OCI-LY3 (cell line): ENCODE measurements at regions not wholly inside any gene's neighbourhood (a gene's known extent, or its start where the extent isn't known, plus 50 kb on each side); places are given as distances from the start of the nearest gene placed in this dataset.

Experiments used
- H2AFZ ChIP-seq: fragments of 200-600, 300-600 bp; shearing (Covaris generic); 2 replicates; pipeline ENCODE4 v1.6.0; 2014; ENCODE audit warnings: antibody characterized with exemption, low read depth, low read length
- H3K27ac ChIP-seq: fragments of 200-600, 300-600 bp; sonication (generic); 2 replicates; pipeline ENCODE4 v1.5.1; 2014; ENCODE audit warnings: mild to moderate bottlenecking, low read length, moderate library complexity, mixed read lengths
- H3K27me3 ChIP-seq: fragments of 200-600, 300-600 bp; sonication (generic); 2 replicates; pipeline ENCODE4 v1.6.1; 2014; ENCODE audit warnings: low read depth, low read length, mixed read lengths
- H3K36me3 ChIP-seq: fragments of 200-600, 300-600 bp; sonication (generic); replicated peaks from 2 replicates; pipeline ENCODE3; 2014; ENCODE audit warnings: low read depth, low read length, mixed read lengths
- H3K4me1 ChIP-seq: fragments of 300-600, 200-600 bp; sonication (generic); 2 replicates; pipeline ENCODE4 v1.6.1; 2014; ENCODE audit warnings: low read length, mixed read lengths
- H3K4me2 ChIP-seq: fragments of 200-600, 300-600 bp; sonication (generic); 2 replicates; pipeline ENCODE4 v1.6.1; 2014; ENCODE audit warnings: low read length, mixed read lengths
- H3K4me3 ChIP-seq: fragments of 300-600, 200-600 bp; sonication (generic); 2 replicates; pipeline ENCODE4 v1.5.1; 2014; ENCODE audit warnings: antibody characterized with exemption, mild to moderate bottlenecking, low read length, moderate library complexity
- H3K79me2 ChIP-seq: fragments of 300-600, 200-600 bp; shearing (Covaris generic); 2 replicates; pipeline ENCODE4 v1.6.1; 2014; ENCODE audit warnings: mild to moderate bottlenecking, low read length, mixed read lengths
- H3K9ac ChIP-seq: fragments of 300-600, 200-600 bp; shearing (Covaris generic); 2 replicates; pipeline ENCODE4 v1.6.0; 2014; ENCODE audit warnings: mild to moderate bottlenecking, low read length, moderate library complexity
- H3K9me3 ChIP-seq: fragments of 200-600, 300-600 bp; shearing (Covaris generic); 2 replicates; pipeline ENCODE4 v1.6.1; 2014; ENCODE audit warnings: low read length, mixed read lengths; ENCODE audit not compliant: insufficient read depth
- H4K20me1 ChIP-seq: fragments of 200-600, 300-600 bp; sonication (generic); 2 replicates; pipeline ENCODE4 v1.6.1; 2016; ENCODE audit warnings: low read length, mixed read lengths; ENCODE audit not compliant: insufficient read depth
- EZH2phosphoT487 ChIP-seq: fragments of 200-600 bp; shearing (Covaris generic); IDR thresholded peaks from 2 replicates; pipeline ENCODE4 v1.6.1; 2018; ENCODE audit warnings: antibody characterized with exemption, mixed run types, low read depth
- TF ChIP-seq, protein P1 (sequence below): fragments of 200-600, 300-600 bp; sonication (generic); IDR thresholded peaks from 2 replicates; pipeline ENCODE4 v1.5.1; 2014; ENCODE audit warnings: antibody characterized with exemption, low read length, low read depth

DNA sequence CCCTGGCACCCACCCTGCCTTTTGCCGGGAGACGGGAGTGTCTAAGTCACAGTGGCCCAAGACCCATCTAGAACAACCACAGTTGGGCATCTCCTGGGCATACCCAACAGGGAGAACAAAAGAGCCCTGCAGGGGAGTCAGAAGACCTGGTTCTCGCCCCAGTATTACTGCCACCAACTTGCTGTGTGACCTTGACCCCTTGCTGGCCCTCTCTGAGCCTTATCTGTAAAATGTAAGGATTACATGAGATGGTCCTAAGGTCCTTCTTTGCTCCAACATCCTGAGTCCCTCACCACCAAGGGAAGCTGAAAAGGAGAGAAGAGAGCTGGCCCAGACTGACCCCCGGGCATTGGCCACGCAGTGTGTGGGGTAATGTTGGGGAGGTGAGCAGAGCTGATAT, 119.0 kb downstream of the CCT6B start:
- H3K9me3 ChIP-seq = no peaks in the 10 kb centered on the region

DNA sequence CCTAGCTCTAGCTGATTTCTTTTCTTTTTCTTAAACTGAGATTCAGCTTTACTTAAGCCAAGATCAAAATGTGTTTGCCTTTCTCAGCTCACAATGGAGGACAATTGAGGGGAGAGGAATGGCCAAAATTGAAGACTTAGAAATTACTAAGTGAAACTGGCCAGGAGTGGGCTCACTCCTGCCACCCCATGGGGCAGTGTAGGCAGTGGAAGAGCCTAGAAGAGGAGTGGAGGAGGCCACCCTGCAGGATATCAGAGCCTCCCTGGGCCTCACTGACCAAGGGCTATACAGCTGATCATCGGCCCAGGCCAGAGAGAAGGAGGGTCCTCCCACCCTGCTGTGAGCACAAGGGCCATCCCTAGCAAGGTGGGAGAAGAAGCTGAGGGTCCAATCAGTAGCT, 119.8 kb downstream of the CCT6B start:
- H4K20me1 ChIP-seq = no peaks in the 10 kb centered on the region
- H3K4me2 ChIP-seq = no peak overlapping the region
- no peak overlapping the region for H3K9ac ChIP-seq
- H3K27me3 ChIP-seq = peaks cover 10% of the 10 kb centered on the region; the same call in 1 of the 2 replicates
- no peaks in the 10 kb centered on the region for H3K79me2 ChIP-seq
- no peaks in the 10 kb centered on the region for H3K4me1 ChIP-seq
- no peaks in the 10 kb centered on the region for H3K36me3 ChIP-seq
- TF ChIP-seq, protein P1, sequence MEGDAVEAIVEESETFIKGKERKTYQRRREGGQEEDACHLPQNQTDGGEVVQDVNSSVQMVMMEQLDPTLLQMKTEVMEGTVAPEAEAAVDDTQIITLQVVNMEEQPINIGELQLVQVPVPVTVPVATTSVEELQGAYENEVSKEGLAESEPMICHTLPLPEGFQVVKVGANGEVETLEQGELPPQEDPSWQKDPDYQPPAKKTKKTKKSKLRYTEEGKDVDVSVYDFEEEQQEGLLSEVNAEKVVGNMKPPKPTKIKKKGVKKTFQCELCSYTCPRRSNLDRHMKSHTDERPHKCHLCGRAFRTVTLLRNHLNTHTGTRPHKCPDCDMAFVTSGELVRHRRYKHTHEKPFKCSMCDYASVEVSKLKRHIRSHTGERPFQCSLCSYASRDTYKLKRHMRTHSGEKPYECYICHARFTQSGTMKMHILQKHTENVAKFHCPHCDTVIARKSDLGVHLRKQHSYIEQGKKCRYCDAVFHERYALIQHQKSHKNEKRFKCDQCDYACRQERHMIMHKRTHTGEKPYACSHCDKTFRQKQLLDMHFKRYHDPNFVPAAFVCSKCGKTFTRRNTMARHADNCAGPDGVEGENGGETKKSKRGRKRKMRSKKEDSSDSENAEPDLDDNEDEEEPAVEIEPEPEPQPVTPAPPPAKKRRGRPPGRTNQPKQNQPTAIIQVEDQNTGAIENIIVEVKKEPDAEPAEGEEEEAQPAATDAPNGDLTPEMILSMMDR = no peak
- TF ChIP-seq EZH2phosphoT487 = no peak
- H3K27ac ChIP-seq = no peak overlapping the region
- no peak overlapping the region for H2AFZ ChIP-seq
- no peaks in the 10 kb centered on the region for H3K9me3 ChIP-seq
- no peak overlapping the region for H3K4me3 ChIP-seq

More for the DNA sequence above, 119.0 kb downstream of the CCT6B start:
- H3K4me3 ChIP-seq = no peak overlapping the region
- no peaks in the 10 kb centered on the region for H3K4me1 ChIP-seq
- H3K9ac ChIP-seq = no peak overlapping the region
- no peaks in the 10 kb centered on the region for H3K79me2 ChIP-seq
- H4K20me1 ChIP-seq = no peaks in the 10 kb centered on the region
- TF ChIP-seq, protein P1 = no peak
- TF ChIP-seq EZH2phosphoT487 = no peak
- H3K4me2 ChIP-seq = no peak overlapping the region
- no peak overlapping the region for H2AFZ ChIP-seq
- H3K27me3 ChIP-seq = peaks cover 13% of the 10 kb centered on the region; the same call in 1 of the 2 replicates
- H3K36me3 ChIP-seq = no peaks in the 10 kb centered on the region
- no peak overlapping the region for H3K27ac ChIP-seq

DNA sequence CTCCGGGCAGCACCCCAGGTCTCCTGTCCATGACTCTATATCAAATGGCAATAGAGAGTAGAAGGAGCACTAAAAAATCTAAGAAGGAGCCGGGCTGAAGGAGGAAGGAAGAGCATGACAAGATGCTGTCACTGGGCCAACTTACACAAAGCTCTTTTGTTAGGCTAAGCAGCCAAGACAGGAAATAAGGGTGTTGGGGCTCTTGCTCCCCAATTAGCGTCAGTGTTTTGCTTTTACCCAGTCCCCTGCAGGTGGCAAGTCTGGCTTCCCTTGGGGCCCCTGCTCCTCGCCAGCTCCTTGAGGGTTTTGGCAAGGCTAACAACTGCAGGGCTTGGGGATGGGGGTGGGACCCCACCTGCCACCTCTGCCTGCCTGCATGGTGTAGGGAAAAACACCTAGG, 120.5 kb downstream of the CCT6B start:
- Histone ChIP-seq H3K9me3 (no peaks in the 10 kb centered on the region), H3K27ac (no peak overlapping the region), H3K4me1 (no peaks in the 10 kb centered on the region)

DNA sequence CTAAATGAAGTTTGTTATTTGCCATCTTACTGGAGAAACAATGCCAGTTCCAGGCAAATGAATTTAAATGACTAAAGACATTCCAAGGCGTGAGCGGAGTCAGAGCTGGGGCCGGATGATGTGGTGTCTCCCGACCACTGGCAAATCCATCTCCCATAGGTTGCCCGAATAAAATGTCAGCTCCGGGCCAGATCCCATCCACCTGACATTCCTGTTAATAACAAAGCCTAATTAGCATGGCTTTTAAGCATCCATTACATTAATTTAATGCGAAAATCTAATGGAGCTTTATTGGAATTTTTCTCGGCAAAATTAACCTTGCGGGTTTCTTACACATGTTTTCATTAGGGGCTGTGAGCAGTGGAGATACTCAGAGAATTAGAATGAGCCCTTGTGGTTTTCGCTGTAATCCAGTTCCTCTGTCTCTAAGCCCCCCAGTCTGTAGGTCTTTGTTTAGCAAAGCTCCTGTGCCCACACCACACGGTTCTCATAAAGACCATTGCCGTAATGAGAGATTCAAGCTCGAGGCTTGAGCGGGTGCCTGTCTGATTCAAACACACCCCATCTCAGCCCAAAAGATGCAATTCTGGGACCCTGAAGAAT, 123.3 kb downstream of the CCT6B start:
- Histone ChIP-seq H3K4me2 (no peak overlapping the region), H3K36me3 (no peaks in the 10 kb centered on the region), H3K79me2 (no peaks in the 10 kb centered on the region), H3K9me3 (no peaks in the 10 kb centered on the region), H4K20me1 (no peaks in the 10 kb centered on the region), H3K27me3 (peaks cover 12% of the 10 kb centered on the region), H3K9ac (no peak overlapping the region), H3K4me3 (no peak overlapping the region), H3K27ac (no peak overlapping the region), H3K4me1 (no peaks in the 10 kb centered on the region), H2AFZ (no peak overlapping the region)
- TF ChIP-seq, protein P1 = no peak
- TF ChIP-seq EZH2phosphoT487 = no peak

More for the DNA sequence above, 120.5 kb downstream of the CCT6B start:
- Histone ChIP-seq H3K27me3 (peaks cover 4% of the 10 kb centered on the region; the same call in 1 of the 2 replicates), H3K4me2 (no peak overlapping the region), H3K36me3 (no peaks in the 10 kb centered on the region), H3K79me2 (no peaks in the 10 kb centered on the region), H4K20me1 (no peaks in the 10 kb centered on the region), H2AFZ (no peak overlapping the region), H3K9ac (no peak overlapping the region), H3K4me3 (no peak overlapping the region)
- TF ChIP-seq, protein P1 = no peak
- TF ChIP-seq EZH2phosphoT487 = no peak
